Fibroblast of peridontal ligament (primary cell): ENCODE measurements at regions not wholly inside any gene's neighbourhood (a gene's known extent, or its start where the extent isn't known, plus 50 kb on each side); places are given as distances from the start of the nearest gene placed in this dataset.
"Not testable (repeated sequence)": the region's sequence is repeated elsewhere in the genome, so short reads cannot be mapped to it uniquely, and the experiment has no call there.

Source experiments
- DNase-seq: peaks from one replicate; pipeline ENCODE4 v3.0.0-alpha.2; 2010; ENCODE audit errors: extremely low read depth

- DNase-seq: no peak
Measured at GRCh38 chr9:26165426-26165825, 487.2 kb upstream of the TUSC1 start.

- peak; percentile 18 for DNase-seq
Measured at GRCh38 chr9:26163931-26164330, 485.7 kb upstream of the TUSC1 start.

GRCh38 chr9:26159575-26160392, 481.5 kb upstream of the TUSC1 start:
- DNase-seq: peak; percentile 9

GRCh38 chr9:26158631-26159150, 480.4 kb upstream of the TUSC1 start:
- DNase-seq: no peak

- no peak for DNase-seq
Measured at GRCh38 chr9:26157411-26157810, 479.2 kb upstream of the TUSC1 start.

GRCh38 chr9:26152350-26152749, 474.1 kb upstream of the TUSC1 start:
- no peak for DNase-seq

- no peak for DNase-seq
Measured at GRCh38 chr9:26148128-26148527, 469.9 kb upstream of the TUSC1 start.

GRCh38 chr9:26145938-26146337, 467.7 kb upstream of the TUSC1 start:
- DNase-seq: no peak

- no peak for DNase-seq
Measured at GRCh38 chr9:26142631-26143030, 464.4 kb upstream of the TUSC1 start.

GRCh38 chr9:26142201-26142600, 464.0 kb upstream of the TUSC1 start:
- no peak for DNase-seq

- no peak for DNase-seq
Measured at GRCh38 chr9:26133537-26133936, 455.3 kb upstream of the TUSC1 start.

- DNase-seq: no peak
Measured at GRCh38 chr9:26132746-26133312, 454.6 kb upstream of the TUSC1 start.

GRCh38 chr9:26131886-26132285, 453.6 kb upstream of the TUSC1 start:
- peak; percentile 2 for DNase-seq

- DNase-seq: peak; percentile 6
Measured at GRCh38 chr9:26129217-26129616, 451.0 kb upstream of the TUSC1 start.

- DNase-seq: no peak
Measured at GRCh38 chr9:26125693-26126092, 447.4 kb upstream of the TUSC1 start.

GRCh38 chr9:26116085-26116484, 437.8 kb upstream of the TUSC1 start:
- not testable (repeated sequence) for DNase-seq

- DNase-seq: no peak
Measured at GRCh38 chr9:26112724-26113123, 434.5 kb upstream of the TUSC1 start.

GRCh38 chr9:26086396-26086795, 408.2 kb upstream of the TUSC1 start:
- no peak for DNase-seq

- no peak for DNase-seq
Measured at GRCh38 chr9:26081847-26082246, 403.6 kb upstream of the TUSC1 start.

- DNase-seq: no peak
Measured at GRCh38 chr9:26078706-26079105, 400.5 kb upstream of the TUSC1 start.

GRCh38 chr9:26077860-26078259, 399.6 kb upstream of the TUSC1 start:
- DNase-seq: no peak

- DNase-seq: no peak
Measured at GRCh38 chr9:26067608-26068007, 389.4 kb upstream of the TUSC1 start.

GRCh38 chr9:26066237-26066636, 388.0 kb upstream of the TUSC1 start:
- no peak for DNase-seq
